ENCODE measurements at regions not wholly inside any gene's neighbourhood (a gene's known extent, or its start where the extent isn't known, plus 50 kb on each side); places are given as distances from the start of the nearest gene placed in this dataset.

DNA sequence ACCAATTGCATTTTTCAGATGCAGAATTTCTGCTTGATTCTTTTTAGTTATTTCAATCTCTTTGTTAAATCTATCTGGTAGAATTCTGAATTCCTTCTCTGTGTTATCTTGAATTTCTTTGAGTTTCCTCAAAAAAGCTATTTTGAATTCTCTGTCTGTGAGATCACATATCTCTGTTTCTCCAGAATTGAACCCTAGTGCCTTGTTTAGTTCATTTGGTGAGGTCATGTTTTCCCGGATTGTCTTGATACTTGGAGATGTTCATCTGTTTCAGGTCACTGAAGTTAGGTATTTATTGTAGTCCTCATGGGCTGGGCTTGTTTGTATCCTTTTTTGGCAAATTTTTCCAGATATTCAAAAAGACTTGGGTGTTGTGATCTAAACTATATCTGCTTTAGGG, 202.9 kb upstream of the SERP2 start:
- DNase-seq (ENCODE audit: insufficient read length, low spot score) (no peak), FAIRE-seq (no peak)
- TF ChIP-seq PAX5 (IDR thresholded peaks at IDR 0.05; ENCODE audit: insufficient read depth, low read length, severe bottlenecking) (no peak), POU2F2 (IDR thresholded peaks at IDR 0.05; ENCODE audit: low read depth, low read length) (no peak), POLR2A (IDR thresholded peaks at IDR 0.05; ENCODE audit: low read depth, low read length) (no peak), TAF1 (IDR thresholded peaks at IDR 0.05; ENCODE audit: low read depth, low read length) (no peak), POLR2AphosphoS5 (IDR thresholded peaks at IDR 0.05; ENCODE audit: low read depth, low read length) (no peak), SPI1 (IDR thresholded peaks at IDR 0.05; ENCODE audit: low read depth, low read length) (no peak)

DNA sequence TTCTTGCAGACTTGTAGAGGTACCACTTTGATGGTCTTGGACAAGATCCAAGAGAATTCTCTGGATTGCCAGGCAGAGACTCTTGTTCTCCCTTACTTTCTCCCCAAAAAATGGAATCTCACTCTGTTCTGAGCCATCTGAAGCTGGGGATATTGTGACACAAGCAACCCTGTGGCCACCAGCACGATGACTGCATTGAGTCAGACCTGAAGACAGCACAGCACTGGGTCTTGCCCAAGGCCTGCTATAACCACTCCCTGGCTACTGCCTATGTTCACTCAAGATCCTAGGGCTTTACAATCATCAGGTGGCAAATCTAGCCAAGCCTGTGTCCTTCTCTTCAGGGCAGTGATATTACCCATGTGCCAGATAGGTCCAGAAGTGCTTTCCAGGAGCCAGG, 202.5 kb upstream of the SERP2 start:
- TF ChIP-seq TAF1 (IDR thresholded peaks at IDR 0.05; ENCODE audit: low read depth, low read length) (no peak), SPI1 (IDR thresholded peaks at IDR 0.05; ENCODE audit: low read depth, low read length) (no peak), POU2F2 (IDR thresholded peaks at IDR 0.05; ENCODE audit: low read depth, low read length) (no peak), POLR2A (IDR thresholded peaks at IDR 0.05; ENCODE audit: low read depth, low read length) (no peak), PAX5 (IDR thresholded peaks at IDR 0.05; ENCODE audit: insufficient read depth, low read length, severe bottlenecking) (no peak), POLR2AphosphoS5 (IDR thresholded peaks at IDR 0.05; ENCODE audit: low read depth, low read length) (no peak)
- DNase-seq (ENCODE audit: insufficient read length, low spot score) (no peak), FAIRE-seq (no peak)

- TF ChIP-seq POU2F2 (IDR thresholded peaks at IDR 0.05; ENCODE audit: low read depth, low read length): no peak
- TF ChIP-seq POLR2AphosphoS5 (IDR thresholded peaks at IDR 0.05; ENCODE audit: low read depth, low read length): no peak
- TF ChIP-seq POLR2A (IDR thresholded peaks at IDR 0.05; ENCODE audit: low read depth, low read length): no peak
- no peak for TF ChIP-seq PAX5 (IDR thresholded peaks at IDR 0.05; ENCODE audit: insufficient read depth, low read length, severe bottlenecking)
- no peak for TF ChIP-seq SPI1 (IDR thresholded peaks at IDR 0.05; ENCODE audit: low read depth, low read length)
- TF ChIP-seq TAF1 (IDR thresholded peaks at IDR 0.05; ENCODE audit: low read depth, low read length): no peak
These were observed 201.8 kb upstream of the SERP2 start for GRCh38 chr13:44171861-44172260.

DNA sequence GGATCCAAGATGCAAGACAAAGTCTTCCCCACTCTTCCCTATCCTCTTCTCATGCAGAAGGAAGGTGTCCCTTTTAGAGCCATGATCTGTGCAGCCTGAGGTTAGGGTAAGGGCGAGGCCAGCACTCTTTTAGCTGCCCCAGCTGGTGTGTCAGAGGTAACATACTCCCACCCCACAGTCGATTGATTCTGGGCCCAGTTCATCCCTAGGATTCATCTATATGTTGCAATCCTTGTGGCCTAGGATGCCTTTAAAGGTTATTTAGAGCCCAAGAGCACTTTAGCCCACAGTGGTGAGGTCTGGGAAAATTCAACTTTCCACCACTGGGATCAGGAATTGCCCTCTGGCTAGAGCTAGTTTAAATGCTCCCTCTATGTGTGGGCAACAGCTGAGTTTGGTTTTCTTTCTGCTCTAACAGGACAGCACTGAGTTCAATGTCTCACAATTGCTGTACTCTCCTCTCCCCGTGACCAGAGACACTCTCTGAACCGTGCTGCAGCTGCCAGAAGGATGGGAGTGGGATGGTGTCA, 201.3 kb upstream of the SERP2 start:
- TF ChIP-seq POU2F2 (IDR thresholded peaks at IDR 0.05; ENCODE audit: low read depth, low read length) (no peak), PAX5 (IDR thresholded peaks at IDR 0.05; ENCODE audit: insufficient read depth, low read length, severe bottlenecking) (no peak), POLR2A (IDR thresholded peaks at IDR 0.05; ENCODE audit: low read depth, low read length) (no peak), TAF1 (IDR thresholded peaks at IDR 0.05; ENCODE audit: low read depth, low read length) (no peak), SPI1 (IDR thresholded peaks at IDR 0.05; ENCODE audit: low read depth, low read length) (no peak), POLR2AphosphoS5 (IDR thresholded peaks at IDR 0.05; ENCODE audit: low read depth, low read length) (no peak)
- DNase-seq (ENCODE audit: insufficient read length, low spot score): no peak
- no peak for FAIRE-seq

More at GRCh38 chr13:44171861-44172260, 201.8 kb upstream of the SERP2 start:
- no peak for FAIRE-seq
- no peak for DNase-seq (ENCODE audit: insufficient read length, low spot score)

GRCh38 chr13:44174769-44175425, 198.7 kb upstream of the SERP2 start:
- DNase-seq (ENCODE audit: insufficient read length, low spot score) (no peak), FAIRE-seq (no peak)
- TF ChIP-seq POLR2AphosphoS5 (IDR thresholded peaks at IDR 0.05; ENCODE audit: low read depth, low read length): no peak
- no peak for TF ChIP-seq POU2F2 (IDR thresholded peaks at IDR 0.05; ENCODE audit: low read depth, low read length)
- TF ChIP-seq POLR2A (IDR thresholded peaks at IDR 0.05; ENCODE audit: low read depth, low read length): no peak
- TF ChIP-seq PAX5 (IDR thresholded peaks at IDR 0.05; ENCODE audit: insufficient read depth, low read length, severe bottlenecking): no peak
- TF ChIP-seq SPI1 (IDR thresholded peaks at IDR 0.05; ENCODE audit: low read depth, low read length): no peak
- no peak for TF ChIP-seq TAF1 (IDR thresholded peaks at IDR 0.05; ENCODE audit: low read depth, low read length)

DNA sequence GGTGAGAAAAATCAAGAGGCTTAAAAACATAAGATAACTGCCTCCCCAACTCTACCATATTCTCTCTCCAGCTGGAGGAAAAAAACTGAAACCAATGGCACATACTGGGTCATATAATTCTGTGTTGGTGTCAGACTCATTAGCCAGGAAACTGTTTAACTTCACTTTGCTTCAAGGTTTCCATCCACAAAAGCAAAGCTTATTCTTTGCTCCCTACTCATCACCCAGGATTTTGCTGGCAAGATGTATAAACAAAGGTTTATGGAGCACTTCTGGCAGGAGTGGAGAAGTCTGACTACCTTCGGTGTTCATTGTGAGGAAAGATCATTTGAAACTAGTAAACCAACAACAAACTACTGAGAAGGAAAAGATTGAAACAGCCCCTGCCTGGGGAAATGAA, 197.5 kb upstream of the SERP2 start:
- TF ChIP-seq POLR2AphosphoS5 (IDR thresholded peaks at IDR 0.05; ENCODE audit: low read depth, low read length) (no peak), TAF1 (IDR thresholded peaks at IDR 0.05; ENCODE audit: low read depth, low read length) (no peak), POU2F2 (IDR thresholded peaks at IDR 0.05; ENCODE audit: low read depth, low read length) (no peak), SPI1 (IDR thresholded peaks at IDR 0.05; ENCODE audit: low read depth, low read length) (no peak), POLR2A (IDR thresholded peaks at IDR 0.05; ENCODE audit: low read depth, low read length) (no peak), PAX5 (IDR thresholded peaks at IDR 0.05; ENCODE audit: insufficient read depth, low read length, severe bottlenecking) (no peak)
- DNase-seq (ENCODE audit: insufficient read length, low spot score): no peak
- no peak for FAIRE-seq

- TF ChIP-seq POU2F2 (IDR thresholded peaks at IDR 0.05; ENCODE audit: low read depth, low read length) (no peak), POLR2A (IDR thresholded peaks at IDR 0.05; ENCODE audit: low read depth, low read length) (no peak), SPI1 (IDR thresholded peaks at IDR 0.05; ENCODE audit: low read depth, low read length) (no peak), PAX5 (IDR thresholded peaks at IDR 0.05; ENCODE audit: insufficient read depth, low read length, severe bottlenecking) (no peak), POLR2AphosphoS5 (IDR thresholded peaks at IDR 0.05; ENCODE audit: low read depth, low read length) (no peak)
- DNase-seq (ENCODE audit: insufficient read length, low spot score): no peak
- no peak for FAIRE-seq
These were observed 192.6 kb upstream of the SERP2 start for GRCh38 chr13:44180876-44181536.

GRCh38 chr13:44181931-44182330, 191.7 kb upstream of the SERP2 start:
- DNase-seq (ENCODE audit: insufficient read length, low spot score) (no peak), FAIRE-seq (no peak)
- TF ChIP-seq POU2F2 (IDR thresholded peaks at IDR 0.05; ENCODE audit: low read depth, low read length) (no peak), POLR2AphosphoS5 (IDR thresholded peaks at IDR 0.05; ENCODE audit: low read depth, low read length) (no peak), TAF1 (IDR thresholded peaks at IDR 0.05; ENCODE audit: low read depth, low read length) (no peak), PAX5 (IDR thresholded peaks at IDR 0.05; ENCODE audit: insufficient read depth, low read length, severe bottlenecking) (no peak), POLR2A (IDR thresholded peaks at IDR 0.05; ENCODE audit: low read depth, low read length) (no peak)

DNA sequence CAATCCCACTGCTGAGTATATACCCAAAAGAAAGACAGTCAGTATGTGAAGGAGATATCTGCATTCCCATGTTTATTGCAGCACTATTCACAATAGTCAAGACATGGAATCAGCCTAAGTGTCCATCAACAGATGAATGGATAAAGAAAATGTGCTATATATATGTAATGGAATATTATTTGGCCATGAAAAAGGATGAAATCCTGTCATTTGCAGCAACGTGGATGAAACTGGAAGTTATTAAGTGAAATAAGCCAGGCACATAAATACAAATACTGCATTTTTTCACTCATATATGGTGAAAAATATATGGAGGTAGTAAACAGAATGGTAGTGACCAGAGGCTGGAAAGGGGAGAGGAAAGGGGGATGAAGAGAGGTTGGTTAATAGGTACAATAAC, 188.9 kb upstream of the SERP2 start:
- TF ChIP-seq POLR2A (IDR thresholded peaks at IDR 0.05; ENCODE audit: low read depth, low read length) (no peak), SPI1 (IDR thresholded peaks at IDR 0.05; ENCODE audit: low read depth, low read length) (no peak), PAX5 (IDR thresholded peaks at IDR 0.05; ENCODE audit: insufficient read depth, low read length, severe bottlenecking) (no peak), POLR2AphosphoS5 (IDR thresholded peaks at IDR 0.05; ENCODE audit: low read depth, low read length) (no peak), POU2F2 (IDR thresholded peaks at IDR 0.05; ENCODE audit: low read depth, low read length) (no peak), TAF1 (IDR thresholded peaks at IDR 0.05; ENCODE audit: low read depth, low read length) (no peak)
- DNase-seq (ENCODE audit: insufficient read length, low spot score): no peak
- no peak for FAIRE-seq
